Lower leg skin (tissue), 3 donors: ENCODE measurements at regions not wholly inside any gene's neighbourhood (a gene's known extent, or its start where the extent isn't known, plus 50 kb on each side); places are given as distances from the start of the nearest gene placed in this dataset.

Source experiments
- POLR2A ChIP-seq, 2 donors: fragments of 450-650 bp; IDR thresholded peaks; one replicate each; pipeline ENCODE4 v1.6.1; 2016 to 2017; ENCODE audit warnings: antibody characterized with exemption in 2 of 2, mild to moderate bottlenecking in 1 of 2, moderate library complexity in 1 of 2
- TF ChIP-seq, protein P1 (sequence below), 3 donors: fragments of 450-650 bp; IDR thresholded peaks; one replicate each; pipeline ENCODE4 v1.5.1; 2016; ENCODE audit warnings: antibody characterized with exemption in 3 of 3, mild to moderate bottlenecking in 3 of 3, moderate library complexity in 2 of 3

DNA sequence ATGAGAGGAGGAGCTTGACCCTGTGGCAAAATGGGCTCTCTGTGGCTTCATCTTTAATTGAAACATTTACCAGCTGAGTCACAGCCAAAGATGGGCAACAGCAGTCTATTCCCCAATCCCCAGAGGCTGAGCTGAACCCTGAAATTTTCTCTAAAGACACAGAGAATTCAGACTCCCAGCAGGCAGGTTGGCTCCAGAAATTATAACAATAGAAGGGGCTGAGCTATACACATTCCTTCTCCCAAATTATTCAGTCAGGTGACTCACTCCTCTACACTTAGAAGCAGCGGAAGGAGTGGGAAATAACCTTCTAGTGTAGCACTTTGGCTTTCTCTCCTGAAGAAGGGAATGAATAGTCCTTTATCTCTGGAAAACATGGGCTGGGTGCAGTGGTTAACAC is 264.3 kb upstream of the ARHGEF26 start:
- TF ChIP-seq, protein P1, sequence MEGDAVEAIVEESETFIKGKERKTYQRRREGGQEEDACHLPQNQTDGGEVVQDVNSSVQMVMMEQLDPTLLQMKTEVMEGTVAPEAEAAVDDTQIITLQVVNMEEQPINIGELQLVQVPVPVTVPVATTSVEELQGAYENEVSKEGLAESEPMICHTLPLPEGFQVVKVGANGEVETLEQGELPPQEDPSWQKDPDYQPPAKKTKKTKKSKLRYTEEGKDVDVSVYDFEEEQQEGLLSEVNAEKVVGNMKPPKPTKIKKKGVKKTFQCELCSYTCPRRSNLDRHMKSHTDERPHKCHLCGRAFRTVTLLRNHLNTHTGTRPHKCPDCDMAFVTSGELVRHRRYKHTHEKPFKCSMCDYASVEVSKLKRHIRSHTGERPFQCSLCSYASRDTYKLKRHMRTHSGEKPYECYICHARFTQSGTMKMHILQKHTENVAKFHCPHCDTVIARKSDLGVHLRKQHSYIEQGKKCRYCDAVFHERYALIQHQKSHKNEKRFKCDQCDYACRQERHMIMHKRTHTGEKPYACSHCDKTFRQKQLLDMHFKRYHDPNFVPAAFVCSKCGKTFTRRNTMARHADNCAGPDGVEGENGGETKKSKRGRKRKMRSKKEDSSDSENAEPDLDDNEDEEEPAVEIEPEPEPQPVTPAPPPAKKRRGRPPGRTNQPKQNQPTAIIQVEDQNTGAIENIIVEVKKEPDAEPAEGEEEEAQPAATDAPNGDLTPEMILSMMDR (IDR thresholded peaks at IDR 0.05): no peak
- TF ChIP-seq POLR2A (IDR thresholded peaks at IDR 0.05): no peak
